Breast epithelium (tissue), 4 donors: ENCODE measurements at regions not wholly inside any gene's neighbourhood (a gene's known extent, or its start where the extent isn't known, plus 50 kb on each side); places are given as distances from the start of the nearest gene placed in this dataset.

Experiments used
- DNase-seq, 2 donors: peaks; one replicate each; pipeline ENCODE4 v3.0.0-alpha.2; 2019; ENCODE audit warnings: low spot score in 2 of 2
- H3K27ac ChIP-seq, 2 donors: fragments of 200-600 bp; sonication (generic) in 1 of 2; one replicate each; pipeline ENCODE4 v1.5.1; 2016 to 2019; ENCODE audit warnings: mild to moderate bottlenecking in 1 of 2
- H3K27me3 ChIP-seq, 2 donors: fragments of 200-600 bp; sonication (generic) in 1 of 2; one replicate each; pipeline versions ENCODE4 v1.5.1 to v1.6.0; 2017 to 2019; ENCODE audit warnings: control low read depth in 1 of 2, mild to moderate bottlenecking in 1 of 2
- H3K36me3 ChIP-seq: fragments of 200-600 bp; one replicate; pipeline ENCODE4 v1.5.1; 2019
- H3K4me1 ChIP-seq, 2 donors: fragments of 200-600 bp; sonication (generic); one replicate each; pipeline ENCODE4 v1.5.1; 2016 to 2019; ENCODE audit warnings: control low read depth in 1 of 2
- H3K4me3 ChIP-seq, 3 donors: fragments of 200-600 bp; sonication (generic); 1 replicate in 2 of 3; 2 replicates in 1 of 3; pipeline ENCODE4 v1.5.1; 2016 to 2019; ENCODE audit warnings: mild to moderate bottlenecking in 3 of 3, moderate library complexity in 2 of 3
- H3K9me3 ChIP-seq, 2 donors: fragments of 200-600 bp; sonication (generic) in 1 of 2; one replicate each; pipeline ENCODE4 v1.5.1; 2016 to 2019; ENCODE audit warnings: control low read depth in 1 of 2
- CTCF ChIP-seq, 3 donors: fragments of 450-650 bp; IDR thresholded peaks; one replicate each; pipeline ENCODE4 v1.5.1; 2016 to 2017; ENCODE audit warnings: antibody characterized with exemption in 3 of 3, mild to moderate bottlenecking in 3 of 3, moderate library complexity in 3 of 3
- POLR2A ChIP-seq: fragments of 450-650 bp; IDR thresholded peaks from one replicate; pipeline ENCODE4 v1.6.1; 2016; ENCODE audit warnings: antibody characterized with exemption, mild to moderate bottlenecking, moderate library complexity
- POLR2AphosphoS5 ChIP-seq, 3 donors: sonication (generic); formaldehyde crosslinking; IDR thresholded peaks; one replicate each; pipeline ENCODE4 v1.6.1; 2017; ENCODE audit warnings: antibody characterized with exemption in 3 of 3
- intact Hi-C: fragments of 100-400 bp; cut with DNase I; formaldehyde crosslinking; loops from one replicate; pipeline ENCODE4 v1.15.1; 2023; ENCODE audit warnings: low total_unique reads

- no peak overlapping the region for H3K4me3 ChIP-seq
- no peak overlapping the region for H3K27ac ChIP-seq
- TF ChIP-seq POLR2AphosphoS5 (IDR thresholded peaks at IDR 0.05) (no peak), CTCF (IDR thresholded peaks at IDR 0.05) (no peak), POLR2A (no peak)
- H3K9me3 ChIP-seq = no peaks in the 10 kb centered on the region
- DNase-seq = no peak
- H3K4me1 ChIP-seq = no peaks in the 10 kb centered on the region
- H3K27me3 ChIP-seq = no peaks in the 10 kb centered on the region
- intact Hi-C loops = no loop called here
- no peaks in the 10 kb centered on the region for H3K36me3 ChIP-seq
Measured at GRCh38 chr18:72470391-72470790, 73.8 kb downstream of the CBLN2 start.

- Histone ChIP-seq H3K36me3 (no peaks in the 10 kb centered on the region), H3K9me3 (no peaks in the 10 kb centered on the region), H3K27ac (no peak overlapping the region), H3K27me3 (no peaks in the 10 kb centered on the region), H3K4me3 (no peak overlapping the region), H3K4me1 (no peaks in the 10 kb centered on the region)
- DNase-seq = no peak
- intact Hi-C loops = no loop called here
- TF ChIP-seq POLR2AphosphoS5 (IDR thresholded peaks at IDR 0.05) = no peak
- no peak for TF ChIP-seq CTCF (IDR thresholded peaks at IDR 0.05)
- TF ChIP-seq POLR2A = no peak
Measured at GRCh38 chr18:72468021-72468710, 76.0 kb downstream of the CBLN2 start.

- Histone ChIP-seq H3K9me3 (no peaks in the 10 kb centered on the region), H3K36me3 (no peaks in the 10 kb centered on the region), H3K4me1 (no peaks in the 10 kb centered on the region), H3K27ac (no peak overlapping the region), H3K27me3 (no peaks in the 10 kb centered on the region), H3K4me3 (no peak overlapping the region)
- DNase-seq = no peak
- intact Hi-C loops = no loop called here
- TF ChIP-seq POLR2AphosphoS5 (IDR thresholded peaks at IDR 0.05) (no peak), POLR2A (no peak), CTCF (IDR thresholded peaks at IDR 0.05) (no peak)
Measured at GRCh38 chr18:72460210-72460680, 83.9 kb downstream of the CBLN2 start.

- Histone ChIP-seq H3K4me3 (no peak overlapping the region), H3K27ac (no peak overlapping the region), H3K27me3 (no peaks in the 10 kb centered on the region), H3K9me3 (no peaks in the 10 kb centered on the region), H3K36me3 (no peaks in the 10 kb centered on the region), H3K4me1 (no peaks in the 10 kb centered on the region)
- intact Hi-C loops = no loop called here
- TF ChIP-seq POLR2A = no peak
- no peak for TF ChIP-seq CTCF (IDR thresholded peaks at IDR 0.05)
- no peak for TF ChIP-seq POLR2AphosphoS5 (IDR thresholded peaks at IDR 0.05)
- no peak for DNase-seq
Measured at GRCh38 chr18:72458271-72458670, 85.9 kb downstream of the CBLN2 start.

- no peak overlapping the region for H3K27ac ChIP-seq
- TF ChIP-seq POLR2A (no peak), POLR2AphosphoS5 (IDR thresholded peaks at IDR 0.05) (no peak), CTCF (IDR thresholded peaks at IDR 0.05) (no peak)
- H3K27me3 ChIP-seq = no peaks in the 10 kb centered on the region
- no peaks in the 10 kb centered on the region for H3K4me1 ChIP-seq
- no peak overlapping the region for H3K4me3 ChIP-seq
- no peak for DNase-seq
- intact Hi-C loops = no loop called here
- no peaks in the 10 kb centered on the region for H3K36me3 ChIP-seq
- no peaks in the 10 kb centered on the region for H3K9me3 ChIP-seq
Measured at GRCh38 chr18:72456802-72457201, 87.3 kb downstream of the CBLN2 start.
